ENCODE measurements at regions not wholly inside any gene's neighbourhood (a gene's known extent, or its start where the extent isn't known, plus 50 kb on each side); places are given as distances from the start of the nearest gene placed in this dataset.

GRCh38 chr2:128782411-128783192 lies 463.9 kb upstream of the HS6ST1 start:
- Mint-ChIP-seq H3K27me3 (ENCODE audit: low read depth) (peaks cover 20% of the 10 kb centered on the region), H3K4me3 (no peak overlapping the region), H3K36me3 (ENCODE audit: low read depth) (no peaks in the 10 kb centered on the region), H3K9me3 (no peaks in the 10 kb centered on the region), H3K4me1 (no peaks in the 10 kb centered on the region), H3K27ac (no peak overlapping the region)
- no peak for TF ChIP-seq CTCF (IDR thresholded peaks at IDR 0.05; ENCODE audit: unreplicated experiment in 3 of 3)

- H3K27ac Mint-ChIP-seq = no peak overlapping the region
- peaks cover 20% of the 10 kb centered on the region for H3K27me3 Mint-ChIP-seq (ENCODE audit: low read depth)
- H3K9me3 Mint-ChIP-seq = no peaks in the 10 kb centered on the region
- H3K4me3 Mint-ChIP-seq = no peak overlapping the region
- TF ChIP-seq CTCF (IDR thresholded peaks at IDR 0.05; ENCODE audit: unreplicated experiment in 3 of 3) = no peak
- H3K4me1 Mint-ChIP-seq = no peaks in the 10 kb centered on the region
- no peaks in the 10 kb centered on the region for H3K36me3 Mint-ChIP-seq (ENCODE audit: low read depth)
These were observed 464.6 kb upstream of the HS6ST1 start for GRCh38 chr2:128783193-128783671.

- Mint-ChIP-seq H3K4me3 (no peak overlapping the region), H3K27me3 (ENCODE audit: low read depth) (peaks cover 21% of the 10 kb centered on the region), H3K9me3 (no peaks in the 10 kb centered on the region), H3K36me3 (ENCODE audit: low read depth) (no peaks in the 10 kb centered on the region), H3K4me1 (no peaks in the 10 kb centered on the region), H3K27ac (no peak overlapping the region)
- no peak for TF ChIP-seq CTCF (IDR thresholded peaks at IDR 0.05; ENCODE audit: unreplicated experiment in 3 of 3)
These were observed 465.2 kb upstream of the HS6ST1 start for GRCh38 chr2:128783896-128784295.

GRCh38 chr2:128784626-128785306 lies 466.1 kb upstream of the HS6ST1 start:
- Mint-ChIP-seq H3K36me3 (ENCODE audit: low read depth) (no peaks in the 10 kb centered on the region), H3K4me3 (no peak overlapping the region), H3K9me3 (no peaks in the 10 kb centered on the region), H3K27me3 (ENCODE audit: low read depth) (peaks cover 21% of the 10 kb centered on the region), H3K27ac (no peak overlapping the region), H3K4me1 (no peaks in the 10 kb centered on the region)
- TF ChIP-seq CTCF (IDR thresholded peaks at IDR 0.05; ENCODE audit: unreplicated experiment in 3 of 3) = no peak

- no peaks in the 10 kb centered on the region for H3K36me3 Mint-ChIP-seq (ENCODE audit: low read depth)
- TF ChIP-seq CTCF (IDR thresholded peaks at IDR 0.05; ENCODE audit: unreplicated experiment in 3 of 3) = no peak
- H3K27ac Mint-ChIP-seq = no peak overlapping the region
- H3K9me3 Mint-ChIP-seq = no peaks in the 10 kb centered on the region
- peaks cover 12% of the 10 kb centered on the region for H3K27me3 Mint-ChIP-seq (ENCODE audit: low read depth)
- peaks cover 5% of the 10 kb centered on the region for H3K4me1 Mint-ChIP-seq
- no peak overlapping the region for H3K4me3 Mint-ChIP-seq
These were observed 467.6 kb upstream of the HS6ST1 start for GRCh38 chr2:128786316-128786715.

Measured in nephron (organoid).